HepG2 (cell line): ENCODE measurements at regions not wholly inside any gene's neighbourhood (a gene's known extent, or its start where the extent isn't known, plus 50 kb on each side); places are given as distances from the start of the nearest gene placed in this dataset.

ENCODE experiments used
- ATAC-seq: fragments of 200-7000 bp; cut with Tn5 transposase; 3 replicates; pipeline ENCODE4 v1.9.1; 2020; ENCODE audit warnings: mild to moderate bottlenecking, moderate library complexity
- BruUV-seq: library from RNA; stranded (reverse); fragments of 400-500 nt; replicated peaks from 2 replicates; lab custom pipeline; 2021; lab: Mats Ljungman, UMichigan
- CTCF ChIA-PET: fragments of 300-600 bp; formaldehyde crosslinking; extraction: SDS; loops from one replicate; lab custom pipeline; 2021; ENCODE audit warnings: low total read pairs, inconsistent platforms, low intra/inter-chr PET ratio; lab: Yijun Ruan, JAX
- POLR2A ChIA-PET: fragments of 350-600 bp; sonication (Branson Sonifier 250); formaldehyde crosslinking; loops from one replicate; lab custom pipeline; 2020; ENCODE audit warnings: antibody characterized with exemption, inconsistent platforms; lab: Yijun Ruan, JAX
- DNase-seq: peaks from one replicate; pipeline ENCODE4 v3.0.0-alpha.2; 2015; ENCODE audit warnings: low spot score
- FAIRE-seq: peaks from 3 replicates; lab custom pipeline; 2011; peaks lifted over from hg19 to GRCh38; lab: Jason Lieb, UNC
- H2AFZ ChIP-seq: one replicate; pipeline ENCODE4 v1.6.1; 2011; ENCODE audit warnings: low read length, inconsistent platforms
- H3K27ac ChIP-seq: fragments of 300-600 bp; 3 replicates; pipeline ENCODE4 v1.8.0; 2011; ENCODE audit warnings: mixed run types, mild to moderate bottlenecking, mixed read lengths, low read length, inconsistent platforms; ENCODE audit not compliant: insufficient read depth; ENCODE audit errors: extremely low read length
- H3K27me3 ChIP-seq, 2 experiments: fragments of 200-600 bp in 1 of 2; 2 replicates in 1 of 2; 3 replicates in 1 of 2; pipeline versions ENCODE4 v1.6.0 to v1.8.0; 2011; ENCODE audit warnings: low read length in 2 of 2, mild to moderate bottlenecking in 2 of 2, moderate library complexity in 2 of 2, inconsistent platforms in 1 of 2; ENCODE audit not compliant: insufficient read depth in 2 of 2, control insufficient read depth in 1 of 2
- H3K36me3 ChIP-seq, 2 experiments: fragments of 200-600 bp in 1 of 2; replicated peaks in 1 of 2; 2 replicates in 1 of 2; 3 replicates in 1 of 2; pipeline versions ENCODE4 v1.5.1 to v1.8.0; 2011; ENCODE audit warnings: low read length in 2 of 2, inconsistent platforms in 1 of 2; ENCODE audit not compliant: insufficient read depth in 2 of 2, control insufficient read depth in 1 of 2
- H3K4me1 ChIP-seq: 2 replicates; pipeline ENCODE4 v1.5.1; 2012; ENCODE audit warnings: low read length, inconsistent platforms; ENCODE audit not compliant: insufficient read depth
- H3K4me2 ChIP-seq: 2 replicates; pipeline ENCODE4 v1.6.0; 2011; ENCODE audit warnings: low read depth, low read length, inconsistent platforms
- H3K4me3 ChIP-seq, 3 experiments: fragments of 200-600 bp in 1 of 3; sonication (generic), shearing (Covaris generic) in 1 of 3; replicated peaks in 1 of 3; 2 replicates each; pipeline ENCODE4 v1.5.1; 2011 to 2016; ENCODE audit warnings: low read length in 3 of 3, inconsistent platforms in 2 of 3, low read depth in 2 of 3, mild to moderate bottlenecking in 2 of 3, control low read depth in 1 of 3, mixed read lengths in 1 of 3; ENCODE audit not compliant: insufficient read depth in 1 of 3
- H3K79me2 ChIP-seq: one replicate; pipeline ENCODE4 v1.6.1; 2011; ENCODE audit warnings: low read length, inconsistent platforms; ENCODE audit not compliant: insufficient read depth
- H3K9ac ChIP-seq: 2 replicates; pipeline ENCODE4 v1.6.0; 2011; ENCODE audit warnings: mild to moderate bottlenecking, low read depth, low read length, inconsistent platforms; ENCODE audit not compliant: insufficient read depth
- H3K9me3 ChIP-seq: 2 replicates; pipeline ENCODE4 v1.5.1; 2012; ENCODE audit warnings: mild to moderate bottlenecking, low read length
- H4K20me1 ChIP-seq: 2 replicates; pipeline ENCODE4 v1.6.0; 2011; ENCODE audit warnings: inconsistent platforms, mild to moderate bottlenecking, low read length, moderate library complexity; ENCODE audit not compliant: insufficient read depth
- ARHGAP35 ChIP-seq: sonication (generic); formaldehyde crosslinking; IDR thresholded peaks from 2 replicates; pipeline ENCODE4 v1.9.0; 2022; ENCODE audit warnings: mild to moderate bottlenecking, inconsistent platforms, moderate library complexity, missing genetic modification reagents, borderline replicate concordance
- ATF6 ChIP-seq: sonication (generic); formaldehyde crosslinking; conservative IDR thresholded peaks from 2 replicates; pipeline ENCODE4 v1.4.0; 2020; ENCODE audit warnings: missing genetic modification reagents
- CCAR2 ChIP-seq: fragments of 200-400 bp; formaldehyde crosslinking; optimal IDR thresholded peaks from 2 replicates; pipeline ENCODE3; 2018; ENCODE audit warnings: low read depth, mild to moderate bottlenecking, low read length, moderate library complexity
- DR1 ChIP-seq: sonication (generic); formaldehyde crosslinking; IDR thresholded peaks from 2 replicates; pipeline ENCODE4 v1.8.0; 2021; ENCODE audit warnings: mild to moderate bottlenecking, missing genetic modification reagents, inconsistent platforms
- GTF2F1 ChIP-seq: fragments of 150-350 bp; IDR thresholded peaks from 2 replicates; pipeline ENCODE4 v1.6.1; 2014; ENCODE audit warnings: low read length
- HDAC1 ChIP-seq: sonication (generic); formaldehyde crosslinking; IDR thresholded peaks from 2 replicates; pipeline ENCODE4 v1.5.1; 2020; ENCODE audit warnings: mild to moderate bottlenecking, missing genetic modification reagents
- HMGA1 ChIP-seq: sonication (generic); formaldehyde crosslinking; conservative IDR thresholded peaks from 2 replicates; pipeline ENCODE4 v1.4.0; 2020; ENCODE audit warnings: missing genetic modification reagents
- KDM1A ChIP-seq: IDR thresholded peaks from 2 replicates; pipeline ENCODE4 v1.6.1; 2016; ENCODE audit warnings: missing compliant biosample characterization
- KLF9 ChIP-seq: IDR thresholded peaks from 2 replicates; pipeline ENCODE4 v1.6.1; 2016; ENCODE audit warnings: low read depth
- NFIB ChIP-seq: sonication (generic); formaldehyde crosslinking; IDR thresholded peaks from 2 replicates; pipeline ENCODE4 v1.9.0; 2021; ENCODE audit warnings: missing genetic modification reagents, mild to moderate bottlenecking, borderline replicate concordance
- RBAK ChIP-seq: sonication (generic); formaldehyde crosslinking; IDR thresholded peaks from 2 replicates; pipeline ENCODE4 v1.5.1; 2020; ENCODE audit warnings: mild to moderate bottlenecking, missing genetic modification reagents
- SALL2 ChIP-seq: sonication (generic); formaldehyde crosslinking; IDR thresholded peaks from 2 replicates; pipeline ENCODE4 v1.8.1; 2023; ENCODE audit warnings: mild to moderate bottlenecking, missing genetic modification reagents, inconsistent platforms
- ZFP90 ChIP-seq: sonication (generic); formaldehyde crosslinking; IDR thresholded peaks from 2 replicates; pipeline ENCODE4 v1.8.0; 2022; ENCODE audit warnings: missing genetic modification reagents, mild to moderate bottlenecking, inconsistent platforms, borderline replicate concordance
- ZNF335 ChIP-seq: sonication (generic); formaldehyde crosslinking; IDR thresholded peaks from 2 replicates; pipeline ENCODE4 v1.4.0; 2020; ENCODE audit warnings: missing genetic modification reagents
- ZNF44 ChIP-seq: sonication (generic); formaldehyde crosslinking; IDR thresholded peaks from 2 replicates; pipeline ENCODE4 v1.5.1; 2020; ENCODE audit warnings: mild to moderate bottlenecking, missing genetic modification reagents
- ZNF460 ChIP-seq: sonication (generic); formaldehyde crosslinking; IDR thresholded peaks from 2 replicates; pipeline ENCODE4 v1.5.1; 2020; ENCODE audit warnings: missing genetic modification reagents, mild to moderate bottlenecking, borderline replicate concordance
- ZNF496 ChIP-seq: sonication (generic); formaldehyde crosslinking; IDR thresholded peaks from 2 replicates; pipeline ENCODE4 v1.8.1; 2023; ENCODE audit warnings: mild to moderate bottlenecking, moderate library complexity, missing genetic modification reagents; ENCODE audit not compliant: insufficient replicate concordance
- ZNF607 ChIP-seq: sonication (generic); formaldehyde crosslinking; IDR thresholded peaks from 2 replicates; pipeline ENCODE4 v1.5.1; 2020; ENCODE audit warnings: missing genetic modification reagents, mild to moderate bottlenecking, borderline replicate concordance
- ZNF674 ChIP-seq: sonication (generic); formaldehyde crosslinking; IDR thresholded peaks from 2 replicates; pipeline ENCODE4 v1.5.0; 2020; ENCODE audit warnings: low read depth, mild to moderate bottlenecking, missing genetic modification reagents
- WGBS: methylation state at CpG from one replicate; pipeline ENCODE4 v1.1.6; 2017; ENCODE audit warnings: low lambda C conversion rate; 5-methylcytosine and 5-hydroxymethylcytosine counted together
- in situ Hi-C: cut with HindIII; loops from 2 replicates; pipeline ENCODE4 v1.10.0; 2017; ENCODE audit warnings: low pct_unique_long_range_greater_than_20kb; ENCODE audit not compliant: extremely low pct_ligation_motif_present
- intact Hi-C: fragments of 100-400 bp; cut with micrococcal nuclease; formaldehyde crosslinking; loops from one replicate; pipeline ENCODE4 v1.10.0; 2022; ENCODE audit not compliant: unreplicated experiment

- H3K27me3 ChIP-seq = no peaks in the 10 kb centered on the region
- H3K36me3 ChIP-seq = no peaks in the 10 kb centered on the region
- POLR2A ChIA-PET = no interaction called here
- 0% methylated on average over 1 of the region's 1 CpG for WGBS
- FAIRE-seq (no peak), DNase-seq (no peak), ATAC-seq (no peak)
- H4K20me1 ChIP-seq = no peaks in the 10 kb centered on the region
- H3K4me3 ChIP-seq = no peak overlapping the region
- no peaks in the 10 kb centered on the region for H3K4me1 ChIP-seq
- H3K9me3 ChIP-seq = no peaks in the 10 kb centered on the region
- intact Hi-C loops (no loop called here), in situ Hi-C loops (no loop called here)
- H3K27ac ChIP-seq = no peak overlapping the region
- no peak overlapping the region for H2AFZ ChIP-seq
- no peak overlapping the region for H3K4me2 ChIP-seq
- CTCF ChIA-PET = no interaction called here
- BruUV-seq = no TSS peak
- no peak overlapping the region for H3K9ac ChIP-seq
- TF ChIP-seq HDAC1 (CRISPR knock-in tag) (no peak), ZNF335 (CRISPR knock-in tag) (no peak), NFIB (CRISPR knock-in tag) (no peak), ATF6 (CRISPR knock-in tag) (no peak), SALL2 (CRISPR knock-in tag) (no peak), ARHGAP35 (CRISPR knock-in tag) (no peak), ZNF460 (CRISPR knock-in tag) (no peak), ZNF496 (no peak), ZNF44 (CRISPR knock-in tag) (no peak), ZFP90 (no peak), RBAK (CRISPR knock-in tag) (no peak), DR1 (CRISPR knock-in tag) (no peak), CCAR2 (no peak), KLF9 (CRISPR knock-in tag) (no peak), ZNF674 (CRISPR knock-in tag) (no peak), ZNF607 (CRISPR knock-in tag) (no peak), GTF2F1 (no peak), HMGA1 (no peak), KDM1A (CRISPR knock-in tag) (no peak)
- no peaks in the 10 kb centered on the region for H3K79me2 ChIP-seq
Measured at GRCh38 chrX:53746718-53747117, 60.2 kb upstream of the HUWE1 start.
